HCT116 (cell line): ENCODE measurements at regions not wholly inside any gene's neighbourhood (a gene's known extent, or its start where the extent isn't known, plus 50 kb on each side); places are given as distances from the start of the nearest gene placed in this dataset.

Experiments used
- ATAC-seq: fragments of 200-7000 bp; cut with Tn5 transposase; 2 replicates; pipeline ENCODE4 v1.9.1; 2020; ENCODE audit warnings: mild to moderate bottlenecking, moderate library complexity
- BruUV-seq: library from RNA; stranded (reverse); fragments of 400-500 nt; replicated peaks from 2 replicates; lab custom pipeline; 2021; lab: Mats Ljungman, UMichigan
- CTCF ChIA-PET: fragments of 300-600 bp; sonication (Branson Sonifier 250); formaldehyde crosslinking; loops from one replicate; lab custom pipeline; 2021; ENCODE audit warnings: antibody characterized with exemption; lab: Charles Lee
- POLR2A ChIA-PET: fragments of 300-600, 350-600 bp; sonication (Branson Sonifier 250); formaldehyde crosslinking; loops from one replicate; lab custom pipeline; 2021; ENCODE audit warnings: antibody characterized with exemption; lab: Charles Lee
- RAD21 ChIA-PET, 2 experiments: fragments of 300-600 bp; sonication (Branson Sonifier 250); formaldehyde crosslinking; loops; one replicate each; lab custom pipeline; 2023; ENCODE audit warnings: low total read pairs in 2 of 2; ENCODE audit not compliant: uncharacterized antibody in 2 of 2, unreplicated experiment in 2 of 2, low non-redundant PET in 1 of 2; lab: Charles Lee
- DNase-seq: peaks from one replicate; pipeline ENCODE4 v3.0.0-alpha.2; 2010; ENCODE audit warnings: low read depth, low spot score
- H2AFZ ChIP-seq: fragments of 200-600 bp; shearing (Covaris generic), sonication (generic); 2 replicates; pipeline ENCODE4 v1.6.1; 2017; ENCODE audit warnings: low read depth, mixed run types, mixed read lengths, antibody characterized with exemption, low read length; ENCODE audit not compliant: poor library complexity, severe bottlenecking
- H3K27ac ChIP-seq: 2 replicates; pipeline ENCODE4 v1.5.1; 2012; ENCODE audit warnings: low read depth, low read length
- H3K27me3 ChIP-seq: fragments of 200-600 bp; sonication (generic); 2 replicates; pipeline ENCODE4 v1.6.1; 2016; ENCODE audit warnings: mixed run types, low read length, mixed read lengths; ENCODE audit not compliant: insufficient read depth
- H3K36me3 ChIP-seq, 2 experiments: fragments of 200-500 bp in 1 of 2; fragments of 200-600 bp in 1 of 2; sonication (Bioruptor generic) in 1 of 2; sonication (generic) in 1 of 2; 2 replicates each; pipeline versions ENCODE4 v1.5.1 to v1.6.1; 2014 to 2016; ENCODE audit warnings: low read length in 2 of 2, inconsistent platforms in 1 of 2, mixed read lengths in 1 of 2, mixed run types in 1 of 2; ENCODE audit not compliant: insufficient read depth in 2 of 2, control insufficient read depth in 1 of 2
- H3K4me1 ChIP-seq, 2 experiments: fragments of 200-600 bp in 1 of 2; sonication (generic) in 1 of 2; 2 replicates each; pipeline versions ENCODE4 v1.5.1 to v1.6.1; 2012 to 2017; ENCODE audit warnings: low read length in 2 of 2, inconsistent platforms in 1 of 2, mild to moderate bottlenecking in 1 of 2, mixed read lengths in 1 of 2, mixed run types in 1 of 2, moderate library complexity in 1 of 2; ENCODE audit not compliant: insufficient read depth in 2 of 2, control insufficient read depth in 1 of 2
- H3K4me2 ChIP-seq: fragments of 200-600 bp; sonication (generic); 2 replicates; pipeline ENCODE4 v1.6.1; 2017; ENCODE audit warnings: mixed run types, low read length, mixed read lengths
- H3K4me3 ChIP-seq, 2 experiments: fragments of 200-600 bp in 1 of 2; sonication (generic) in 1 of 2; replicated peaks in 1 of 2; 2 replicates each; pipeline ENCODE4 v1.5.1; 2011 to 2016; ENCODE audit warnings: low read length in 2 of 2, control low read depth in 1 of 2, low read depth in 1 of 2, mild to moderate bottlenecking in 1 of 2, mixed read lengths in 1 of 2, mixed run types in 1 of 2
- H3K79me2 ChIP-seq: fragments of 200-600 bp; sonication (generic); 2 replicates; pipeline ENCODE4 v1.6.1; 2017; ENCODE audit warnings: mild to moderate bottlenecking, mixed run types, low read length, moderate library complexity, mixed read lengths; ENCODE audit not compliant: insufficient read depth
- H3K9ac ChIP-seq: fragments of 200-600 bp; sonication (generic); 2 replicates; pipeline ENCODE4 v1.6.1; 2016; ENCODE audit warnings: low read length, mixed read lengths
- H3K9me2 ChIP-seq: fragments of 200-600 bp; sonication (generic), shearing (Covaris generic); 2 replicates; pipeline ENCODE4 v1.6.1; 2017; ENCODE audit warnings: mixed run types, mild to moderate bottlenecking, moderate library complexity; ENCODE audit not compliant: insufficient read depth
- H3K9me3 ChIP-seq, 2 experiments: fragments of 200-500 bp in 1 of 2; fragments of 200-600 bp in 1 of 2; sonication (Bioruptor generic) in 1 of 2; sonication (generic) in 1 of 2; 2 replicates each; pipeline ENCODE4 v1.6.1; 2014 to 2017; ENCODE audit warnings: low read length in 2 of 2, mixed read lengths in 2 of 2, inconsistent platforms in 1 of 2, low read depth in 1 of 2, mild to moderate bottlenecking in 1 of 2, mixed run types in 1 of 2, moderate library complexity in 1 of 2; ENCODE audit not compliant: control insufficient read depth in 1 of 2, insufficient read depth in 1 of 2
- H4K20me1 ChIP-seq: fragments of 200-600 bp; sonication (generic), shearing (Covaris generic); 2 replicates; pipeline ENCODE4 v1.6.1; 2017; ENCODE audit warnings: mixed run types, mild to moderate bottlenecking, moderate library complexity; ENCODE audit not compliant: insufficient read depth
- CBX3 ChIP-seq: IDR thresholded peaks from 2 replicates; pipeline ENCODE4 v1.6.1; 2012; ENCODE audit warnings: low read depth
- CEBPB ChIP-seq: IDR thresholded peaks from 2 replicates; pipeline ENCODE4 v1.6.1; 2012; ENCODE audit warnings: low read depth
- EGR1 ChIP-seq: IDR thresholded peaks from 2 replicates; pipeline ENCODE4 v1.6.1; 2012; ENCODE audit warnings: low read depth
- ELF1 ChIP-seq: IDR thresholded peaks from 2 replicates; pipeline ENCODE4 v1.6.1; 2012; ENCODE audit warnings: low read depth, borderline replicate concordance
- EZH2 ChIP-seq: fragments of 200-600 bp; sonication (generic); IDR thresholded peaks from 2 replicates; pipeline ENCODE4 v1.6.1; 2017; ENCODE audit warnings: antibody characterized with exemption, mixed run types
- EZH2phosphoT487 ChIP-seq: fragments of 200-600 bp; IDR thresholded peaks from 2 replicates; pipeline ENCODE4 v1.6.1; 2018; ENCODE audit warnings: antibody characterized with exemption, borderline replicate concordance
- JUND ChIP-seq: IDR thresholded peaks from 2 replicates; pipeline ENCODE4 v1.6.1; 2012
- POLR2A ChIP-seq: IDR thresholded peaks from 2 replicates; pipeline ENCODE4 v1.7.0; 2011; ENCODE audit warnings: borderline replicate concordance; ENCODE audit not compliant: insufficient read depth, insufficient read length; ENCODE audit errors: extremely low read depth
- POLR2AphosphoS5 ChIP-seq: IDR thresholded peaks from 2 replicates; pipeline ENCODE4 v1.6.1; 2011; ENCODE audit warnings: mild to moderate bottlenecking, low read depth, low read length, moderate library complexity
- RAD21 ChIP-seq: IDR thresholded peaks from 2 replicates; pipeline ENCODE4 v1.6.1; 2012; ENCODE audit warnings: low read depth, mild to moderate bottlenecking
- SIN3A ChIP-seq: IDR thresholded peaks from 2 replicates; pipeline ENCODE4 v1.6.1; 2012; ENCODE audit warnings: low read depth
- SP1 ChIP-seq: IDR thresholded peaks from 2 replicates; pipeline ENCODE4 v1.6.1; 2012; ENCODE audit warnings: low read depth
- SRF ChIP-seq: IDR thresholded peaks from 2 replicates; pipeline ENCODE4 v1.6.1; 2012; ENCODE audit warnings: low read depth
- TCF7L2 ChIP-seq: IDR thresholded peaks from 2 replicates; pipeline ENCODE4 v1.7.0; 2011; ENCODE audit warnings: borderline replicate concordance, inconsistent platforms; ENCODE audit not compliant: insufficient read depth, insufficient read length; ENCODE audit errors: extremely low read depth
- YY1 ChIP-seq: IDR thresholded peaks from 2 replicates; pipeline ENCODE4 v1.6.1; 2011; ENCODE audit warnings: low read length, low read depth, moderate library complexity, mild to moderate bottlenecking; ENCODE audit not compliant: insufficient replicate concordance; ENCODE audit errors: extremely low read depth
- ZFX ChIP-seq: fragments of 450-650 bp; IDR thresholded peaks from 2 replicates; pipeline ENCODE4 v1.6.1; 2017
- intact Hi-C: fragments of 100-400 bp; cut with micrococcal nuclease; formaldehyde crosslinking; loops from 2 replicates; pipeline ENCODE4 v1.10.0; 2022
- TF ChIP-seq, protein P1 (sequence below): IDR thresholded peaks from 2 replicates; pipeline ENCODE4 v1.6.1; 2011; ENCODE audit warnings: mild to moderate bottlenecking, low read length, moderate library complexity; ENCODE audit not compliant: insufficient replicate concordance; ENCODE audit errors: extremely low read depth
- TF ChIP-seq, protein P2 (sequence below): IDR thresholded peaks from 2 replicates; pipeline ENCODE4 v1.6.1; 2012
- TF ChIP-seq, protein P3 (sequence below), 3 experiments: fragments of 200-600 bp in 1 of 3; sonication (generic) in 1 of 3; IDR thresholded peaks in 2 of 3; conservative IDR thresholded peaks in 1 of 3; 2 replicates each; pipeline ENCODE4 v1.5.1; 2012 to 2017; ENCODE audit warnings: low read depth in 2 of 3, low read length in 2 of 3, antibody characterized with exemption in 1 of 3, borderline replicate concordance in 1 of 3, control low read depth in 1 of 3, mild to moderate bottlenecking in 1 of 3, mixed read lengths in 1 of 3, mixed run types in 1 of 3, moderate library complexity in 1 of 3; ENCODE audit not compliant: insufficient read depth in 1 of 3
- TF ChIP-seq, protein P4 (sequence below): IDR thresholded peaks from 2 replicates; pipeline ENCODE4 v1.6.1; 2012; ENCODE audit warnings: low read depth

DNA sequence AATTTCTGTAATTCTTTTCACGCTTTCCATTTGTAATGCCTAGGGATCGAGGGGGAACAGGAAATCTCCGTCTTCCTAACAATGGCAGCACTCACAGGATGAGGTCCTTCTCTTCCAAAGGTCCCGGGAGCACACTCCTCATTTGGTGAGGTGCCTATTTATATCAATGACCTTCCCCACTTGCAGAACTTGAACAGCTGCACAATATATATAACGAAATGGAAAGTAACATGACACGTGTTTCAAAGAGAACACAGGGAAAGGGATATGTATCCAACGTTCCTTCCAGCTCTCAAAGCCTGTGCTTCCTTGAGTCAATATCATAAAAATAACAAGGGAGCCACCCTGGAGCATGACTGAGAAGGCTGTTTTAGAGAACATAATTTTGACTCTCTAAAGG lies 78.6 kb upstream of the RBM24 start:
- Histone ChIP-seq H4K20me1 (no peaks in the 10 kb centered on the region), H3K4me3 (no peak overlapping the region), H3K27me3 (no peaks in the 10 kb centered on the region), H3K4me1 (no peaks in the 10 kb centered on the region), H2AFZ (no peak overlapping the region), H3K4me2 (no peak overlapping the region), H3K9me3 (no peaks in the 10 kb centered on the region), H3K36me3 (no peaks in the 10 kb centered on the region), H3K27ac (no peak overlapping the region), H3K79me2 (no peaks in the 10 kb centered on the region), H3K9ac (no peak overlapping the region), H3K9me2 (no peaks in the 10 kb centered on the region)
- DNase-seq (no peak), ATAC-seq (no peak)
- ChIA-PET RAD21 (no interaction called here), CTCF (no interaction called here), POLR2A (no interaction called here)
- intact Hi-C loops = no loop called here
- TF ChIP-seq SP1 (no peak), EZH2phosphoT487 (no peak), SIN3A (no peak), YY1 (no peak), POLR2A (no peak), JUND (no peak), SRF (no peak), ZFX (no peak), CBX3 (no peak), TCF7L2 (no peak), CEBPB (no peak), POLR2AphosphoS5 (no peak), RAD21 (no peak), ELF1 (no peak), EZH2 (no peak), EGR1 (no peak)
- TF ChIP-seq, protein P1, sequence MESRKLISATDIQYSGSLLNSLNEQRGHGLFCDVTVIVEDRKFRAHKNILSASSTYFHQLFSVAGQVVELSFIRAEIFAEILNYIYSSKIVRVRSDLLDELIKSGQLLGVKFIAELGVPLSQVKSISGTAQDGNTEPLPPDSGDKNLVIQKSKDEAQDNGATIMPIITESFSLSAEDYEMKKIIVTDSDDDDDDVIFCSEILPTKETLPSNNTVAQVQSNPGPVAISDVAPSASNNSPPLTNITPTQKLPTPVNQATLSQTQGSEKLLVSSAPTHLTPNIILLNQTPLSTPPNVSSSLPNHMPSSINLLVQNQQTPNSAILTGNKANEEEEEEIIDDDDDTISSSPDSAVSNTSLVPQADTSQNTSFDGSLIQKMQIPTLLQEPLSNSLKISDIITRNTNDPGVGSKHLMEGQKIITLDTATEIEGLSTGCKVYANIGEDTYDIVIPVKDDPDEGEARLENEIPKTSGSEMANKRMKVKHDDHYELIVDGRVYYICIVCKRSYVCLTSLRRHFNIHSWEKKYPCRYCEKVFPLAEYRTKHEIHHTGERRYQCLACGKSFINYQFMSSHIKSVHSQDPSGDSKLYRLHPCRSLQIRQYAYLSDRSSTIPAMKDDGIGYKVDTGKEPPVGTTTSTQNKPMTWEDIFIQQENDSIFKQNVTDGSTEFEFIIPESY = no peak
- TF ChIP-seq, protein P2, sequence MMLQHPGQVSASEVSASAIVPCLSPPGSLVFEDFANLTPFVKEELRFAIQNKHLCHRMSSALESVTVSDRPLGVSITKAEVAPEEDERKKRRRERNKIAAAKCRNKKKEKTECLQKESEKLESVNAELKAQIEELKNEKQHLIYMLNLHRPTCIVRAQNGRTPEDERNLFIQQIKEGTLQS = no peak
- TF ChIP-seq, protein P3, sequence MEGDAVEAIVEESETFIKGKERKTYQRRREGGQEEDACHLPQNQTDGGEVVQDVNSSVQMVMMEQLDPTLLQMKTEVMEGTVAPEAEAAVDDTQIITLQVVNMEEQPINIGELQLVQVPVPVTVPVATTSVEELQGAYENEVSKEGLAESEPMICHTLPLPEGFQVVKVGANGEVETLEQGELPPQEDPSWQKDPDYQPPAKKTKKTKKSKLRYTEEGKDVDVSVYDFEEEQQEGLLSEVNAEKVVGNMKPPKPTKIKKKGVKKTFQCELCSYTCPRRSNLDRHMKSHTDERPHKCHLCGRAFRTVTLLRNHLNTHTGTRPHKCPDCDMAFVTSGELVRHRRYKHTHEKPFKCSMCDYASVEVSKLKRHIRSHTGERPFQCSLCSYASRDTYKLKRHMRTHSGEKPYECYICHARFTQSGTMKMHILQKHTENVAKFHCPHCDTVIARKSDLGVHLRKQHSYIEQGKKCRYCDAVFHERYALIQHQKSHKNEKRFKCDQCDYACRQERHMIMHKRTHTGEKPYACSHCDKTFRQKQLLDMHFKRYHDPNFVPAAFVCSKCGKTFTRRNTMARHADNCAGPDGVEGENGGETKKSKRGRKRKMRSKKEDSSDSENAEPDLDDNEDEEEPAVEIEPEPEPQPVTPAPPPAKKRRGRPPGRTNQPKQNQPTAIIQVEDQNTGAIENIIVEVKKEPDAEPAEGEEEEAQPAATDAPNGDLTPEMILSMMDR (IDR thresholded peaks at IDR 0.05 in 2 of 3, conservative IDR thresholded peaks at IDR 0.05 in 1 of 3; ENCODE audit: borderline replicate concordance in 1 of 3, insufficient read depth in 1 of 3, low read depth in 2 of 3, low read length in 2 of 3) = no peak
- TF ChIP-seq, protein P4, sequence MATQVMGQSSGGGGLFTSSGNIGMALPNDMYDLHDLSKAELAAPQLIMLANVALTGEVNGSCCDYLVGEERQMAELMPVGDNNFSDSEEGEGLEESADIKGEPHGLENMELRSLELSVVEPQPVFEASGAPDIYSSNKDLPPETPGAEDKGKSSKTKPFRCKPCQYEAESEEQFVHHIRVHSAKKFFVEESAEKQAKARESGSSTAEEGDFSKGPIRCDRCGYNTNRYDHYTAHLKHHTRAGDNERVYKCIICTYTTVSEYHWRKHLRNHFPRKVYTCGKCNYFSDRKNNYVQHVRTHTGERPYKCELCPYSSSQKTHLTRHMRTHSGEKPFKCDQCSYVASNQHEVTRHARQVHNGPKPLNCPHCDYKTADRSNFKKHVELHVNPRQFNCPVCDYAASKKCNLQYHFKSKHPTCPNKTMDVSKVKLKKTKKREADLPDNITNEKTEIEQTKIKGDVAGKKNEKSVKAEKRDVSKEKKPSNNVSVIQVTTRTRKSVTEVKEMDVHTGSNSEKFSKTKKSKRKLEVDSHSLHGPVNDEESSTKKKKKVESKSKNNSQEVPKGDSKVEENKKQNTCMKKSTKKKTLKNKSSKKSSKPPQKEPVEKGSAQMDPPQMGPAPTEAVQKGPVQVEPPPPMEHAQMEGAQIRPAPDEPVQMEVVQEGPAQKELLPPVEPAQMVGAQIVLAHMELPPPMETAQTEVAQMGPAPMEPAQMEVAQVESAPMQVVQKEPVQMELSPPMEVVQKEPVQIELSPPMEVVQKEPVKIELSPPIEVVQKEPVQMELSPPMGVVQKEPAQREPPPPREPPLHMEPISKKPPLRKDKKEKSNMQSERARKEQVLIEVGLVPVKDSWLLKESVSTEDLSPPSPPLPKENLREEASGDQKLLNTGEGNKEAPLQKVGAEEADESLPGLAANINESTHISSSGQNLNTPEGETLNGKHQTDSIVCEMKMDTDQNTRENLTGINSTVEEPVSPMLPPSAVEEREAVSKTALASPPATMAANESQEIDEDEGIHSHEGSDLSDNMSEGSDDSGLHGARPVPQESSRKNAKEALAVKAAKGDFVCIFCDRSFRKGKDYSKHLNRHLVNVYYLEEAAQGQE = no peak
- BruUV-seq = no TSS peak
